Caco-2 (cell line): ENCODE measurements at regions not wholly inside any gene's neighbourhood (a gene's known extent, or its start where the extent isn't known, plus 50 kb on each side); places are given as distances from the start of the nearest gene placed in this dataset.

Experiments used
- BruUV-seq: library from RNA; stranded (reverse); fragments of 400-500 nt; replicated peaks from 2 replicates; lab custom pipeline; 2021; lab: Mats Ljungman, UMichigan
- CTCF ChIA-PET: fragments of 300-600 bp; sonication (Branson Sonifier 250); formaldehyde crosslinking; loops from one replicate; lab custom pipeline; 2022; ENCODE audit warnings: antibody characterized with exemption; lab: Charles Lee
- POLR2A ChIA-PET: fragments of 300-600 bp; sonication (Branson Sonifier 250); formaldehyde crosslinking; loops from one replicate; lab custom pipeline; 2022; ENCODE audit warnings: antibody characterized with exemption; lab: Charles Lee
- DNase-seq, 2 experiments: peaks; one replicate each; pipeline versions ENCODE4 v3.0.0 to v3.0.0-alpha.2; 2020 to 2022
- H3K27me3 ChIP-seq: replicated peaks from 2 replicates; pipeline ENCODE4 v1.6.0; 2011; ENCODE audit warnings: low read length; ENCODE audit not compliant: control insufficient read depth, insufficient read depth
- H3K36me3 ChIP-seq: 2 replicates; pipeline ENCODE4 v1.5.1; 2011; ENCODE audit warnings: low read length; ENCODE audit not compliant: control insufficient read depth, insufficient read depth
- H3K4me1 ChIP-seq: fragments of 250-450 bp; sonication (Bioruptor Pico); 2 replicates; pipeline ENCODE4 v1.5.1; 2020; ENCODE audit warnings: mild to moderate bottlenecking
- H3K4me3 ChIP-seq: 2 replicates; pipeline ENCODE4 v1.5.1; 2011; ENCODE audit warnings: low read depth, mild to moderate bottlenecking, control low read depth, low read length
- H3K9me3 ChIP-seq: fragments of 250-450 bp; sonication (Bioruptor Pico); 2 replicates; pipeline ENCODE4 v1.5.1; 2020; ENCODE audit warnings: mild to moderate bottlenecking, moderate library complexity
- H3K27ac Mint-ChIP-seq: one replicate; pipeline ENCODE4 v1.8.0; 2022; ENCODE audit warnings: mixed read lengths; ENCODE audit not compliant: unreplicated experiment
- H3K27me3 Mint-ChIP-seq: one replicate; pipeline ENCODE4 v1.8.0; 2022; ENCODE audit warnings: mixed read lengths; ENCODE audit not compliant: insufficient read depth, unreplicated experiment
- H3K36me3 Mint-ChIP-seq: one replicate; pipeline ENCODE4 v1.8.0; 2022; ENCODE audit warnings: mild to moderate bottlenecking, mixed read lengths; ENCODE audit not compliant: insufficient read depth, unreplicated experiment
- H3K4me1 Mint-ChIP-seq: one replicate; pipeline ENCODE4 v1.8.0; 2022; ENCODE audit warnings: low read depth, mixed read lengths; ENCODE audit not compliant: unreplicated experiment
- H3K4me3 Mint-ChIP-seq: one replicate; pipeline ENCODE4 v1.8.0; 2022; ENCODE audit warnings: mild to moderate bottlenecking, moderate library complexity, mixed read lengths; ENCODE audit not compliant: unreplicated experiment
- H3K9me3 Mint-ChIP-seq: one replicate; pipeline ENCODE4 v1.8.0; 2022; ENCODE audit warnings: mixed read lengths; ENCODE audit not compliant: unreplicated experiment
- intact Hi-C: fragments of 100-400 bp; cut with micrococcal nuclease; formaldehyde crosslinking; loops from one replicate; pipeline ENCODE4 v1.10.0; 2022; ENCODE audit not compliant: unreplicated experiment
- TF ChIP-seq, protein P1 (sequence below), 2 experiments: fragments of 200-600 bp in 1 of 2; IDR thresholded peaks; 1 replicate in 1 of 2; 2 replicates in 1 of 2; pipeline versions ENCODE4 v1.5.1 to v1.8.0; 2011 to 2022; ENCODE audit warnings: antibody characterized with exemption in 1 of 2, control low read depth in 1 of 2, inconsistent platforms in 1 of 2, low read depth in 1 of 2, low read length in 1 of 2, mild to moderate bottlenecking in 1 of 2, moderate library complexity in 1 of 2; ENCODE audit not compliant: insufficient read depth in 1 of 2, severe bottlenecking in 1 of 2, unreplicated experiment in 1 of 2

DNA sequence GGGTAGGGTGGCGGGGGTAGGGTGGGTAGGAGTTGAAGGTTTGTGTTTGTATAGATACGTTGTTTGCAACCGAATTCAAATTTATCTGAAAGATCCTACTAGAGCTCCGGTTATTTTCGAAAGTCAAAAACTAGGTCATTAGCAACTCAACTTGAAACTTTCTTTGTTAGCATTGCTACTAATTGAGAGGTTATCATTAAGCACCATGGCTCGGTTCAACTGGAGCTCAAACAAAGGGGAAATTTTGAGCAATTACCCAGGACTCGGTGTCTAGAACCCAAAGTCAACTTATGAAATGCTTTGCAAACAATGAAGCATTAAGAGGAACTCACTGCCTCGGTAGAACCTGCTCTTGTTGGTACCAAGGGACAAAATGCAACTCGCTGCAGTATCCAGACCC lies 207.7 kb downstream of the BCAT1 start:
- Histone ChIP-seq H3K4me3 (no peak overlapping the region), H3K36me3 (no peaks in the 10 kb centered on the region), H3K4me1 (peaks cover 33% of the 10 kb centered on the region), H3K9me3 (no peaks in the 10 kb centered on the region), H3K27me3 (no peaks in the 10 kb centered on the region)
- CTCF ChIA-PET = no interaction called here
- POLR2A ChIA-PET = no interaction called here
- no peak for DNase-seq
- peaks cover 19% of the 10 kb centered on the region for H3K9me3 Mint-ChIP-seq
- no peaks in the 10 kb centered on the region for H3K36me3 Mint-ChIP-seq
- no TSS peak for BruUV-seq
- TF ChIP-seq, protein P1, sequence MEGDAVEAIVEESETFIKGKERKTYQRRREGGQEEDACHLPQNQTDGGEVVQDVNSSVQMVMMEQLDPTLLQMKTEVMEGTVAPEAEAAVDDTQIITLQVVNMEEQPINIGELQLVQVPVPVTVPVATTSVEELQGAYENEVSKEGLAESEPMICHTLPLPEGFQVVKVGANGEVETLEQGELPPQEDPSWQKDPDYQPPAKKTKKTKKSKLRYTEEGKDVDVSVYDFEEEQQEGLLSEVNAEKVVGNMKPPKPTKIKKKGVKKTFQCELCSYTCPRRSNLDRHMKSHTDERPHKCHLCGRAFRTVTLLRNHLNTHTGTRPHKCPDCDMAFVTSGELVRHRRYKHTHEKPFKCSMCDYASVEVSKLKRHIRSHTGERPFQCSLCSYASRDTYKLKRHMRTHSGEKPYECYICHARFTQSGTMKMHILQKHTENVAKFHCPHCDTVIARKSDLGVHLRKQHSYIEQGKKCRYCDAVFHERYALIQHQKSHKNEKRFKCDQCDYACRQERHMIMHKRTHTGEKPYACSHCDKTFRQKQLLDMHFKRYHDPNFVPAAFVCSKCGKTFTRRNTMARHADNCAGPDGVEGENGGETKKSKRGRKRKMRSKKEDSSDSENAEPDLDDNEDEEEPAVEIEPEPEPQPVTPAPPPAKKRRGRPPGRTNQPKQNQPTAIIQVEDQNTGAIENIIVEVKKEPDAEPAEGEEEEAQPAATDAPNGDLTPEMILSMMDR (IDR thresholded peaks at IDR 0.05; ENCODE audit: insufficient read depth in 1 of 2, low read depth in 1 of 2, low read length in 1 of 2, severe bottlenecking in 1 of 2, unreplicated experiment in 1 of 2) = no peak
- no peaks in the 10 kb centered on the region for H3K27me3 Mint-ChIP-seq
- no peak overlapping the region for H3K4me3 Mint-ChIP-seq
- intact Hi-C loops = loop anchor here (1.0 kb wide), 1 partner anchor 9 kb away; no protein-coding TSS in a partner anchor
- peaks cover 29% of the 10 kb centered on the region for H3K4me1 Mint-ChIP-seq
- H3K27ac Mint-ChIP-seq = no peak overlapping the region

DNA sequence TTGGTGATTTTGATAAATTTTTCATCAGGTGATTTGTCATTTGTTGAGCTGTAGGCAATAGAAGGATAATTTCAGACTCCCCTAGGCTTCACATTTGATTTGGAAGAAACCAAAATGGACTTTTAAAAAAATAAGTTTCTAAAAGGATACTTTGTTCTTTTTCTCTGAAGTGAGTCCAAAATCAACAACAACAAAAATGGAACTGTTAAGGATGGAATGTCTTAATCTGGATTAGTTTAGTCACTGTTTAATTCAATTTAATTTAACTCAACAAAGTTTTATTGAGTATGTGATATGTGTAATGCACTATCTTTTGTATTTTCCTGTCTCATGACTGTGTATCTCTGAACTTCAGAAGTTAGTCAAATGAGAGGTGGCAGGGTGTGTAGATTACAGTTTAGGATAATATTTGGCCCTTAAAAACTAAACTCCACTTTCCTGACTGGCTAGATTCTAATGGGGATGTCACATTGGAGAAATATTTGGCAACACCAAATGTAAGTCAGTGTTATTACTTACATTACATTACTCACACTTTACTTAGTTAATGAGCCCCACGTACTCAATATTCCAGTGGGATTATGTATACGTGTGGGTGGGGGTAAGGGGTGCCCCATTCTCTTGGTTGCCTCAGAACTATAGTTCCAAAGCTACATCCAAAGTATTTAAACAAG lies 209.7 kb downstream of the BCAT1 start:
- no peak overlapping the region for H3K4me3 Mint-ChIP-seq
- no peak overlapping the region for H3K27ac Mint-ChIP-seq
- ChIA-PET POLR2A (no interaction called here), CTCF (no interaction called here)
- Histone ChIP-seq H3K9me3 (no peaks in the 10 kb centered on the region), H3K4me3 (no peak overlapping the region), H3K27me3 (no peaks in the 10 kb centered on the region), H3K36me3 (no peaks in the 10 kb centered on the region), H3K4me1 (peaks cover 25% of the 10 kb centered on the region)
- intact Hi-C loops = no loop called here
- no peak for DNase-seq
- no TSS peak for BruUV-seq
- H3K27me3 Mint-ChIP-seq = no peaks in the 10 kb centered on the region
- H3K4me1 Mint-ChIP-seq = peaks cover 19% of the 10 kb centered on the region
- peaks cover 10% of the 10 kb centered on the region for H3K9me3 Mint-ChIP-seq
- TF ChIP-seq, protein P1 (IDR thresholded peaks at IDR 0.05; ENCODE audit: insufficient read depth in 1 of 2, low read depth in 1 of 2, low read length in 1 of 2, severe bottlenecking in 1 of 2, unreplicated experiment in 1 of 2) = no peak
- no peaks in the 10 kb centered on the region for H3K36me3 Mint-ChIP-seq

DNA sequence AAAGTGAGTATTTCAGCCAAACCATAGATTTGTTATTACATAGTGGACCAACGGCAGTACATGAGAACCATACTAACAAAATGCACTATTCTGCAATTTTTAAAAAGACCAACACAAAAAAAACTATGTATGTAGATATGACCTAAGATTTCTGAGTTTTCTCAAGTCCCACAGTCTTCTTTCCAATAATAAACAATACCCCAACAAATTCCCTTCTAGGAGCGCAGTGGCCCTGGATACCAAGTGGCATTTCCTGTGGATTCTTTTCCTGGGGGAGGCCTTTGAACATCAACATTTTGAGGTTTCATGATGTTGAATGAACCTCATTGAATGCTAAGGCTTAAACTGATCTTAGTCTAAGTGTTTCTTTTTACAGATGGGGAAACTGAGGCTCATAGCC lies 210.5 kb downstream of the BCAT1 start:
- DNase-seq = no peak
- H3K27me3 Mint-ChIP-seq = no peaks in the 10 kb centered on the region
- TF ChIP-seq, protein P1 (IDR thresholded peaks at IDR 0.05; ENCODE audit: insufficient read depth in 1 of 2, low read depth in 1 of 2, low read length in 1 of 2, severe bottlenecking in 1 of 2, unreplicated experiment in 1 of 2) = no peak
- CTCF ChIA-PET = no interaction called here
- H3K4me1 Mint-ChIP-seq = peaks cover 15% of the 10 kb centered on the region
- no TSS peak for BruUV-seq
- no peak overlapping the region for H3K27ac Mint-ChIP-seq
- no peak overlapping the region for H3K4me3 Mint-ChIP-seq
- H3K9me3 Mint-ChIP-seq = peaks cover 8% of the 10 kb centered on the region
- POLR2A ChIA-PET = no interaction called here
- intact Hi-C loops = no loop called here
- H3K36me3 Mint-ChIP-seq = no peaks in the 10 kb centered on the region
- H3K27me3 ChIP-seq = no peaks in the 10 kb centered on the region
- H3K4me3 ChIP-seq = no peak overlapping the region
- peaks cover 25% of the 10 kb centered on the region for H3K4me1 ChIP-seq
- H3K36me3 ChIP-seq = no peaks in the 10 kb centered on the region
- H3K9me3 ChIP-seq = no peaks in the 10 kb centered on the region
